IPS DF 6.9 (cell line): ENCODE measurements at regions not wholly inside any gene's neighbourhood (a gene's known extent, or its start where the extent isn't known, plus 50 kb on each side); places are given as distances from the start of the nearest gene placed in this dataset.

Experiments
- DNase-seq: peaks from one replicate; pipeline ENCODE4 v3.0.0-alpha.2; 2013; ENCODE audit warnings: low read depth, low spot score
- H3K27ac ChIP-seq: one replicate; pipeline ENCODE4 v1.5.1; 2013; ENCODE audit warnings: low read length, control low read depth
- H3K27me3 ChIP-seq: 2 replicates; pipeline ENCODE4 v1.6.1; 2013; ENCODE audit warnings: mild to moderate bottlenecking, low read length; ENCODE audit not compliant: control insufficient read depth, insufficient read depth
- H3K36me3 ChIP-seq: 2 replicates; pipeline ENCODE4 v1.6.1; 2013; ENCODE audit warnings: low read length; ENCODE audit not compliant: control insufficient read depth, insufficient read depth
- H3K4me1 ChIP-seq: 2 replicates; pipeline ENCODE4 v1.6.1; 2013; ENCODE audit warnings: low read length; ENCODE audit not compliant: control insufficient read depth, insufficient read depth
- H3K4me3 ChIP-seq: 2 replicates; pipeline ENCODE4 v1.5.1; 2013; ENCODE audit warnings: mild to moderate bottlenecking, low read length
- H3K9me3 ChIP-seq: 2 replicates; pipeline ENCODE4 v1.6.1; 2013; ENCODE audit warnings: low read length, inconsistent platforms; ENCODE audit not compliant: control insufficient read depth, insufficient read depth
- WGBS: extraction: QIAGEN DNeasy Blood & Tissue Kit; methylation state at CpG from one replicate; pipeline ENCODE4 v1.1.7; 2013; ENCODE audit warnings: mixed read lengths, missing lambda C conversion rate; ENCODE audit not compliant: insufficient read length, insufficient coverage; 5-methylcytosine and 5-hydroxymethylcytosine counted together

- H3K27ac ChIP-seq, result no peak overlapping the region
- no peaks in the 10 kb centered on the region for H3K36me3 ChIP-seq
- no peaks in the 10 kb centered on the region for H3K27me3 ChIP-seq
- H3K9me3 ChIP-seq, result no peaks in the 10 kb centered on the region
- H3K4me1 ChIP-seq, result no peaks in the 10 kb centered on the region
- WGBS, result no CpG with 5 or more reads among the region's 3 CpGs
- H3K4me3 ChIP-seq, result no peak overlapping the region
- no peak for DNase-seq
Observed at GRCh38 chr4:66688674-66689073, 856.6 kb downstream of the CENPC start.

DNA sequence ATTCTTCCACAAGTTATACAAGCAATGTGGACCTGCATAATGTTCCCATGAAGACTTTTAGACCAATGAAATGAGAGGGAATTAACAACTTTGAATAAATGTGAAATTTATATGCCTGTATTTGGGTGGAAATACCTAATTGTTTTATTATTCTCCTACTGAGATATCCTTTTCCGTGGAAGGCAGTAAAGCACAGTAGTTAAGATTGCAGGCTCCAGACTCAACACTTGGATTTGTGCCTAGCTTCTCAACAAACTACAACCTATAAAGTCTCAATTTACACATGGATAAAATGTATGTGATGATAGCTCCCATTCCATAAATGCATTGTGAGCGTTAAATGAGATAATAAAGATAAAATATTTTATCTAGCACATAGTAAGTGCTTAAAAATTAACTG lies 857.8 kb downstream of the CENPC start:
- H3K36me3 ChIP-seq, result no peaks in the 10 kb centered on the region
- H3K4me1 ChIP-seq, result no peaks in the 10 kb centered on the region
- H3K4me3 ChIP-seq, result no peak overlapping the region
- H3K9me3 ChIP-seq, result no peaks in the 10 kb centered on the region
- no peak for DNase-seq
- WGBS, result no CpG with 5 or more reads among the region's 2 CpGs
- H3K27ac ChIP-seq, result no peak overlapping the region
- H3K27me3 ChIP-seq, result no peaks in the 10 kb centered on the region

DNA sequence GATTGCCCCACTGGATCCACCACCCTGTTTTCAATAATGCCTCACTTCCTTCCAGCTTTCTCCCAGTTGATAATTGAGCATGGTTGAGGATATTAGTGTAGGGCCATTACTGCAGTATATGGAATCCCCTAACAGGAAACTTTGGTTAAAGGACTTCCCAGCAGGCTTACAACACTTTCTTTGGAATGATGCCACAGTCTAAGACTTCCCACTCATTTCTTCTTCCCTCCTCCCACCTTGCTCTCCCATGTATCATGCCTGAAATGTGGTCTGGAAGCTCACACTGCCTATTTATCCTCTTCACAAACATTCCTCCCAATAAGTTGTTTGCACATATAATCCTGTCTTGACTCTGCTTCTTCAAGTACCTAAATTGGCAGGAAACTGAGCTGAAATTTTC lies 863.3 kb downstream of the CENPC start:
- DNase-seq, result no peak
- H3K27me3 ChIP-seq, result no peaks in the 10 kb centered on the region
- no peaks in the 10 kb centered on the region for H3K36me3 ChIP-seq
- H3K4me1 ChIP-seq, result no peaks in the 10 kb centered on the region
- H3K9me3 ChIP-seq, result no peaks in the 10 kb centered on the region
- no peak overlapping the region for H3K27ac ChIP-seq
- no peak overlapping the region for H3K4me3 ChIP-seq

- Histone ChIP-seq H3K4me1 (no peaks in the 10 kb centered on the region), H3K4me3 (no peak overlapping the region), H3K27ac (no peak overlapping the region), H3K36me3 (no peaks in the 10 kb centered on the region), H3K27me3 (no peaks in the 10 kb centered on the region), H3K9me3 (no peaks in the 10 kb centered on the region)
- WGBS, result no CpG with 5 or more reads among the region's 1 CpG
- DNase-seq, result no peak
Observed at GRCh38 chr4:66667249-66667648, 878.1 kb downstream of the CENPC start.

GRCh38 chr4:66662620-66663019 lies 882.7 kb downstream of the CENPC start:
- Histone ChIP-seq H3K27me3 (no peaks in the 10 kb centered on the region), H3K36me3 (no peaks in the 10 kb centered on the region), H3K9me3 (no peaks in the 10 kb centered on the region), H3K4me1 (no peaks in the 10 kb centered on the region), H3K4me3 (no peak overlapping the region), H3K27ac (no peak overlapping the region)
- no peak for DNase-seq
- no CpG with 5 or more reads among the region's 3 CpGs for WGBS

DNA sequence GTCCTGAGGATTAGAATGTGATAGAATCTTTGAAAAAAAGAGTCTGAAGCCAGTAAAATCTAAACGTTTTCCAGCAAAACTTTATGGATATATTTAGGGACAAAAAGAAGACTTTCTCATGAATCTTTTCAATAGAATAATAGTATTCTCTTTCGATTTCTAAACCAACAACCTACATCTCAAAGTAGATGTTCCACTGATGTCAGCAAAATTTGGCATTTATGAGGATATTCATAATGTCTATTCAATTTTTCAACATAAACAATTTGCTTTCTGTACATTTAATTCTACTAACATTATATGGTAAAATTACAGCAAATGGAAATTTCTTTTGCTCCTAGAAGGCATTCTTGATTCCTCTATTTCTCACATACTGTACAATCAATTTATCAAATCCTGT lies 886.5 kb downstream of the CENPC start:
- no peak for DNase-seq
- no peak overlapping the region for H3K4me3 ChIP-seq
- H3K9me3 ChIP-seq, result no peaks in the 10 kb centered on the region
- no peaks in the 10 kb centered on the region for H3K27me3 ChIP-seq
- no peaks in the 10 kb centered on the region for H3K4me1 ChIP-seq
- no peak overlapping the region for H3K27ac ChIP-seq
- no peaks in the 10 kb centered on the region for H3K36me3 ChIP-seq
- no CpG with 5 or more reads among the region's 2 CpGs for WGBS

DNA sequence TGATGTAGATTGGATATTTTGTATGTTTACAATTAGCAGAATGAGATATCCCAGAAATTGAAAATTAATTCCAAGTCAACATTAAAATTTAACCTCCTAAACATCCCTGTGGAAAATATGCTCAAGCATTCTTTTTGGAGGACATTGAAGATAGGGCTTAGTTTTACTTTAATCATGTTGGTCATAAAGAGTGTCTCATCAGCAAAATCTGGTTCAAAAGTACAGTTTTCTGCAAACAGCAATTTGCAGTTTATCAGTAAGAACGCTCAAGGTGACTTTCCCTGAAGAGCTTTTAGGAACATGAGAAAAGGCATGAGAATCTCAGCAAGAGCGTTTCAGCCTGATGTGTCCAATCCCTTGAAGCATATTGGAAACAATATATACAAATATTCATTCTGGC lies 889.8 kb downstream of the CENPC start:
- H3K27ac ChIP-seq, result no peak overlapping the region
- no peaks in the 10 kb centered on the region for H3K36me3 ChIP-seq
- WGBS, result no CpG with 5 or more reads among the region's 2 CpGs
- H3K27me3 ChIP-seq, result no peaks in the 10 kb centered on the region
- H3K4me3 ChIP-seq, result no peak overlapping the region
- no peak for DNase-seq
- no peaks in the 10 kb centered on the region for H3K9me3 ChIP-seq
- no peaks in the 10 kb centered on the region for H3K4me1 ChIP-seq

DNA sequence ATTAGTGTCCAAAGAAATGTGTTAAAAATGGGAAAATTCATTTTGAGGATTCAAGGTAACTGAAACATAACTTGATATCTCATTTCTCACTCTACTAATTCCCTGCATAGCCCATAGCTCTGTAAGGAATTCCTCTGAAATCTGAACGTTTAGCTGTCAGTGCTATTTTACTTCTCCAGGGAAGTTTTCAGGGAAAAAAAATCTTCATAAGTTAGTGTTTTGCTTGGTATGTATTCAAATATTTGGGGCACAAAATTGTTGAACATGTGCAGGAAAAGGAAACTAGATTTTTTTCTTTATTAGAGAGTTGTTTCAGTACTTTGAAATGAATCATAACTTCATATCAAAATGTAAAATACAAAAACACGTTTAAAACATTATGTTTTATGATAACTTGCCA lies 891.4 kb downstream of the CENPC start:
- Histone ChIP-seq H3K4me1 (no peaks in the 10 kb centered on the region), H3K27me3 (no peaks in the 10 kb centered on the region), H3K9me3 (no peaks in the 10 kb centered on the region), H3K36me3 (no peaks in the 10 kb centered on the region), H3K27ac (no peak overlapping the region), H3K4me3 (no peak overlapping the region)
- DNase-seq, result no peak
- WGBS, result no CpG with 5 or more reads among the region's 2 CpGs

DNA sequence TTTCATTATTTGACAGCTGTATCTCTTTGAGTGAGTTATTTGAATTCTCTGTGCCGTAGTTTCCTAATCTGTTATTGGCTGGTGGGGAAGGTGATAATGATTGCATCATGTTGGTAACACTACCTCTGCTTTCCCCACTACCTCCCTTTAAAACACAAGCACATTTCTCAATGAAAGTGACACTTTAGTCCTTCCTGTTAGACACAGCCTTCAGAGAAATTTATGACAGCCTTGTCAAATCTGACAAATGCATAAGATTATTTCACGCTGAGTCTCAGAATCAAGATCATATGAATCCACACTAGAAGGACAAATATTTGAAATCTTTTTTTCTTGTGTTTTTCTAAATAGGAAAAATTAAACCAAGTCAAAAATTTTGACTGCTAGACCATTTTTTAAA lies 896.1 kb downstream of the CENPC start:
- Histone ChIP-seq H3K27me3 (no peaks in the 10 kb centered on the region), H3K4me3 (no peak overlapping the region), H3K36me3 (no peaks in the 10 kb centered on the region), H3K4me1 (no peaks in the 10 kb centered on the region), H3K27ac (no peak overlapping the region), H3K9me3 (no peaks in the 10 kb centered on the region)
- WGBS, result no CpG with 5 or more reads among the region's 2 CpGs
- DNase-seq, result no peak

GRCh38 chr4:66647926-66648325 lies 897.4 kb downstream of the CENPC start:
- DNase-seq, result no peak
- Histone ChIP-seq H3K36me3 (no peaks in the 10 kb centered on the region), H3K9me3 (no peaks in the 10 kb centered on the region), H3K4me3 (no peak overlapping the region), H3K27me3 (no peaks in the 10 kb centered on the region), H3K27ac (no peak overlapping the region), H3K4me1 (no peaks in the 10 kb centered on the region)
- WGBS, result no CpG with 5 or more reads among the region's 3 CpGs

DNA sequence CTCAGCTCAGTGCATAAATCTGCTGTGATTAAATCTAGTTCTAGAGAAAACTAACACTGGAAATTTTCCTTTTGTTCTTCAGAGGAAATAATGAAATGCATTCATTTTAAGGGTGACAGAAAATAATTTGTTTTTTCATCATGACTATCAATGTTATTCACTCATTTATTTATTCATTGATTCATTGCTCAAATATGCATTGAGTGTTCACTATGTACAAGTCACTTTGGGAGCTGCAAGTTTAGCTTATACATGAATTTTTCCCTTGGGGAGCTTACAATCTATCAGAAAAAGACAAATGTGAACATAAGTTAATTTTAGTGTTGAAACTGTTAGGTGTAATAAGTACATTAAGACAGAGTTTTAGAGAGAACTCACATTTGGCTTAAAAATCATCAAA lies 897.8 kb downstream of the CENPC start:
- Histone ChIP-seq H3K4me1 (no peaks in the 10 kb centered on the region), H3K4me3 (no peak overlapping the region), H3K27me3 (no peaks in the 10 kb centered on the region), H3K36me3 (no peaks in the 10 kb centered on the region), H3K27ac (no peak overlapping the region), H3K9me3 (no peaks in the 10 kb centered on the region)
- no peak for DNase-seq
